Activated CD4-positive, alpha-beta memory T cell treated with anti-CD3 and anti-CD28 coated beads, Interleukin-2, amount 10 ng/mL, durations not matched to agents 7 days and 5 days (primary cell): ENCODE measurements at regions not wholly inside any gene's neighbourhood (a gene's known extent, or its start where the extent isn't known, plus 50 kb on each side); places are given as distances from the start of the nearest gene placed in this dataset.

Source experiments
- CTCF ChIA-PET: fragments of 350-600 bp; sonication (Branson Sonifier 250); formaldehyde crosslinking; loops from one replicate; lab custom pipeline; 2021; ENCODE audit warnings: antibody characterized with exemption, inconsistent platforms; lab: Charles Lee
- POLR2A ChIA-PET: fragments of 350-600 bp; sonication (Branson Sonifier 250); formaldehyde crosslinking; loops from one replicate; lab custom pipeline; 2021; ENCODE audit warnings: antibody characterized with exemption; lab: Charles Lee
- DNase-seq: peaks from one replicate; pipeline ENCODE4 v3.0.0-alpha.2; 2020
- H3K27ac Mint-ChIP-seq: one replicate; pipeline ENCODE4 v1.8.0; 2021; ENCODE audit warnings: mild to moderate bottlenecking, mixed read lengths
- H3K27me3 Mint-ChIP-seq: one replicate; pipeline ENCODE4 v1.8.0; 2021; ENCODE audit warnings: mixed read lengths
- H3K36me3 Mint-ChIP-seq: one replicate; pipeline ENCODE4 v1.8.0; 2021; ENCODE audit warnings: low read depth, mixed read lengths
- H3K4me1 Mint-ChIP-seq: one replicate; pipeline ENCODE4 v1.8.0; 2021; ENCODE audit warnings: mixed read lengths
- H3K4me3 Mint-ChIP-seq: one replicate; pipeline ENCODE4 v1.8.0; 2021; ENCODE audit warnings: mild to moderate bottlenecking, mixed read lengths
- H3K9me3 Mint-ChIP-seq: one replicate; pipeline ENCODE4 v1.8.0; 2021; ENCODE audit warnings: mixed read lengths

DNA sequence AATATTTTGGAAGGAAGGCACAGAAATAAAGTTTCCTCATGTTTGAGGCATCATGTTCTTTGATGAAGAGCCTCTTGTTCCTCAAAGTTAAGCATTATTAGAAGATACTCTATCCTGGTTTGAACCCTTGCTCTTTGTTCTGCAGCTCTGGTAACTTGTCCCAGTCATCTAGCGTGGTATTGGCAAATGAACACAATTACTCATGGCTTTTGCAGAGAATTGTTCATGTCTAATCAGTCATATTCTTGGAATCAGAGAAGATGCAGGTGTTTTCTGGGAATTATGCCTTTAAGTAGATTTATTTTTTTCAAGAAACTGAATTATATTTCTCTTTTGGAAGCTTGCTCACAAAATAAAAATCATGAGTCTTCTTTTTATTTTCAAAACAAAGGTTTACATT lies 52.9 kb upstream of the HPGDS start:
- Mint-ChIP-seq H3K9me3 (no peaks in the 10 kb centered on the region), H3K36me3 (no peaks in the 10 kb centered on the region), H3K27ac (no peak overlapping the region)

GRCh38 chr4:94396984-94397383 lies 54.3 kb upstream of the HPGDS start:
- CTCF ChIA-PET: interaction anchor here (1.1 kb wide), 1 partner anchor 10 kb away, joined by 3 read pairs; no protein-coding TSS in a partner anchor
- H3K27me3 Mint-ChIP-seq: peaks cover 1% of the 10 kb centered on the region

More for the DNA sequence above, 52.9 kb upstream of the HPGDS start:
- Mint-ChIP-seq H3K4me1 (no peaks in the 10 kb centered on the region), H3K4me3 (no peak overlapping the region), H3K27me3 (peaks cover 1% of the 10 kb centered on the region)
- CTCF ChIA-PET: interaction anchor here (1.4 kb wide), 1 partner anchor 12 kb away, joined by 6 read pairs; no protein-coding TSS in a partner anchor
- no peak for DNase-seq
- POLR2A ChIA-PET: no interaction called here

GRCh38 chr4:94397635-94398034 lies 54.1 kb upstream of the PDLIM5 start:
- ChIA-PET POLR2A (no interaction called here), CTCF (no interaction called here)
- H3K4me3 Mint-ChIP-seq: no peak overlapping the region
- no peaks in the 10 kb centered on the region for H3K9me3 Mint-ChIP-seq
- DNase-seq: no peak
- H3K36me3 Mint-ChIP-seq: no peaks in the 10 kb centered on the region
- no peak overlapping the region for H3K27ac Mint-ChIP-seq
- H3K27me3 Mint-ChIP-seq: peaks cover 1% of the 10 kb centered on the region
- no peaks in the 10 kb centered on the region for H3K4me1 Mint-ChIP-seq

More at GRCh38 chr4:94396984-94397383, 54.3 kb upstream of the HPGDS start:
- POLR2A ChIA-PET: no interaction called here
- Mint-ChIP-seq H3K9me3 (no peaks in the 10 kb centered on the region), H3K27ac (no peak overlapping the region), H3K36me3 (no peaks in the 10 kb centered on the region), H3K4me3 (no peak overlapping the region), H3K4me1 (no peaks in the 10 kb centered on the region)
- no peak for DNase-seq

DNA sequence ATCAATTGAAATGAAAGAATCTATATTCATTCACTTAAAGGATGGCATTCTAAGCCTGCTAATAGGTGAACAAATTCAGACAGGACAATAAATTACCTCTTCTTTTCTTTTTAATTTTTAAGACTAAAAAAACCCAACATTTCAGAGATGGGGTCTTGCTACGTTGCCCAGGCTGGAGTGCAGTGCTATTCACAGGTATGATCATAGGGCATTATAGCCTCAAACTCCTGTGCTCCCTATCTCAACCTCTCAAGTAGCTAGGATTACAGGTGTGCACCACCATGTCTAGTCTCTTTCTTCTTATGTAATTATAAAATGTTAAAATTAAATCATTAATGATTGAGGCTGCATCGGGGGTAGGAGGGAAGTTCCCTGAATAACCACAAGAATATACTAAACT lies 52.5 kb upstream of the PDLIM5 start:
- ChIA-PET CTCF (no interaction called here), POLR2A (no interaction called here)
- no peaks in the 10 kb centered on the region for H3K36me3 Mint-ChIP-seq
- DNase-seq: no peak
- H3K27ac Mint-ChIP-seq: no peak overlapping the region
- H3K4me3 Mint-ChIP-seq: no peak overlapping the region
- no peaks in the 10 kb centered on the region for H3K4me1 Mint-ChIP-seq
- no peaks in the 10 kb centered on the region for H3K27me3 Mint-ChIP-seq
- no peaks in the 10 kb centered on the region for H3K9me3 Mint-ChIP-seq

DNA sequence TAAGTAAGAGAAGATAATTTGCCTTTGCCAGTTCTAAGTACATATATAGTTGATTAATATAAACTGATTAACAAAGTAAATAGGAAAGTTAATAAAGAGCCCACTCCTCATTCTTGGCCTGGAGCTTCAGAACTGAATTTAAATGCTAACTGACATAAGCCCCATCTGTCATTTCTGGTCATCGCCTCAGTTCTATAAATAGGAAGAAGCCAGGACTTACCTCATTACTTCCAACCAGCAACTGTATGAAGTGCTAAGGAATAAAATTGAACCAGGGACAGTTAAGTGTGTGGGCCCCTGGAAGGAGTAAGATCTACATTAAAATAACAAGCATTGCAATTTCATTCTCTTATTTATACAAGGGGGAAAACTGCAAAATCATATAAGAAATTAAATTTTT lies 52.0 kb upstream of the PDLIM5 start:
- H3K4me3 Mint-ChIP-seq: no peak overlapping the region
- ChIA-PET POLR2A (no interaction called here), CTCF (no interaction called here)
- H3K9me3 Mint-ChIP-seq: no peaks in the 10 kb centered on the region
- no peak for DNase-seq
- no peak overlapping the region for H3K27ac Mint-ChIP-seq
- no peaks in the 10 kb centered on the region for H3K36me3 Mint-ChIP-seq
- no peaks in the 10 kb centered on the region for H3K4me1 Mint-ChIP-seq
- no peaks in the 10 kb centered on the region for H3K27me3 Mint-ChIP-seq

- Mint-ChIP-seq H3K27ac (no peak overlapping the region), H3K4me3 (no peak overlapping the region), H3K9me3 (no peaks in the 10 kb centered on the region), H3K4me1 (no peaks in the 10 kb centered on the region), H3K36me3 (no peaks in the 10 kb centered on the region), H3K27me3 (no peaks in the 10 kb centered on the region)
- DNase-seq: no peak
- ChIA-PET CTCF (no interaction called here), POLR2A (no interaction called here)
These were observed 51.6 kb upstream of the PDLIM5 start for GRCh38 chr4:94400191-94400590.
